ENCODE measurements at regions not wholly inside any gene's neighbourhood (a gene's known extent, or its start where the extent isn't known, plus 50 kb on each side); places are given as distances from the start of the nearest gene placed in this dataset.
A peak's percentile ranks its signal among the peaks of the same experiment; 100 is the strongest.
"Not testable (repeated sequence)": the region's sequence is repeated elsewhere in the genome, so short reads cannot be mapped to it uniquely, and the experiment has no call there.

- no peak for DNase-seq (ENCODE audit: low spot score)
Measured at GRCh38 chr14:48584031-48584430, 908.6 kb upstream of the MDGA2 start.

GRCh38 chr14:48582938-48583337 lies 907.5 kb upstream of the MDGA2 start:
- DNase-seq (ENCODE audit: low spot score): no peak

GRCh38 chr14:48580692-48581091 lies 905.3 kb upstream of the MDGA2 start:
- DNase-seq (ENCODE audit: low spot score): no peak

- DNase-seq (ENCODE audit: low spot score): peak; percentile 4
Measured at GRCh38 chr14:48575772-48576171, 900.4 kb upstream of the MDGA2 start.

GRCh38 chr14:48568688-48569087 lies 893.3 kb upstream of the MDGA2 start:
- DNase-seq (ENCODE audit: low spot score): no peak

GRCh38 chr14:48568252-48568651 lies 892.8 kb upstream of the MDGA2 start:
- no peak for DNase-seq (ENCODE audit: low spot score)

GRCh38 chr14:48563489-48563888 lies 888.1 kb upstream of the MDGA2 start:
- DNase-seq (ENCODE audit: low spot score): no peak

- not testable (repeated sequence) for DNase-seq (ENCODE audit: low spot score)
Measured at GRCh38 chr14:48561438-48561837, 886.0 kb upstream of the MDGA2 start.

GRCh38 chr14:48560421-48560820 lies 885.0 kb upstream of the MDGA2 start:
- no peak for DNase-seq (ENCODE audit: low spot score)

GRCh38 chr14:48553443-48553842 lies 878.0 kb upstream of the MDGA2 start:
- no peak for DNase-seq (ENCODE audit: low spot score)

GRCh38 chr14:48546996-48547395 lies 871.6 kb upstream of the MDGA2 start:
- DNase-seq (ENCODE audit: low spot score): no peak

- DNase-seq (ENCODE audit: low spot score): no peak
Measured at GRCh38 chr14:48537600-48537999, 862.2 kb upstream of the MDGA2 start.

GRCh38 chr14:48536318-48536717 lies 860.9 kb upstream of the MDGA2 start:
- DNase-seq (ENCODE audit: low spot score): no peak

- DNase-seq (ENCODE audit: low spot score): no peak
Measured at GRCh38 chr14:48527832-48528231, 852.4 kb upstream of the MDGA2 start.

- no peak for DNase-seq (ENCODE audit: low spot score)
Measured at GRCh38 chr14:48526307-48526706, 850.9 kb upstream of the MDGA2 start.

- DNase-seq (ENCODE audit: low spot score): no peak
Measured at GRCh38 chr14:48504921-48505320, 829.5 kb upstream of the MDGA2 start.

GRCh38 chr14:48490756-48491155 lies 815.4 kb upstream of the MDGA2 start:
- DNase-seq (ENCODE audit: low spot score): no peak

- DNase-seq (ENCODE audit: low spot score): no peak
Measured at GRCh38 chr14:48473944-48474343, 798.5 kb upstream of the MDGA2 start.

- no peak for DNase-seq (ENCODE audit: low spot score)
Measured at GRCh38 chr14:48456051-48456450, 780.6 kb upstream of the MDGA2 start.

- DNase-seq (ENCODE audit: low spot score): no peak
Measured at GRCh38 chr14:48454887-48455286, 779.5 kb upstream of the MDGA2 start.

GRCh38 chr14:48452437-48452995 lies 777.1 kb upstream of the MDGA2 start:
- DNase-seq (ENCODE audit: low spot score): no peak

GRCh38 chr14:48435221-48435620 lies 759.8 kb upstream of the MDGA2 start:
- no peak for DNase-seq (ENCODE audit: low spot score)

- DNase-seq (ENCODE audit: low spot score): no peak
Measured at GRCh38 chr14:48430805-48431204, 755.4 kb upstream of the MDGA2 start.

GRCh38 chr14:48429512-48429911 lies 754.1 kb upstream of the MDGA2 start:
- no peak for DNase-seq (ENCODE audit: low spot score)
